ENCODE measurements at regions not wholly inside any gene's neighbourhood (a gene's known extent, or its start where the extent isn't known, plus 50 kb on each side); places are given as distances from the start of the nearest gene placed in this dataset.
"Not testable (repeated sequence)": the region's sequence is repeated elsewhere in the genome, so short reads cannot be mapped to it uniquely, and the experiment has no call there.

GRCh38 chr7:4345004-4345403 lies 337.1 kb upstream of the FOXK1 start:
- no peak overlapping the region for H3K4me3 ChIP-seq (ENCODE audit: low read depth, low read length)
- DNase-seq (ENCODE audit: low read depth) = no peak
- TF ChIP-seq CTCF (IDR thresholded peaks at IDR 0.05; ENCODE audit: low read depth, low read length) (no peak), POLR2A (IDR thresholded peaks at IDR 0.05; ENCODE audit: extremely low read depth, insufficient read length) (no peak), MAX (IDR thresholded peaks at IDR 0.05; ENCODE audit: low read depth, low read length) (no peak), MYC (IDR thresholded peaks at IDR 0.05; ENCODE audit: low read depth, low read length) (no peak)

DNA sequence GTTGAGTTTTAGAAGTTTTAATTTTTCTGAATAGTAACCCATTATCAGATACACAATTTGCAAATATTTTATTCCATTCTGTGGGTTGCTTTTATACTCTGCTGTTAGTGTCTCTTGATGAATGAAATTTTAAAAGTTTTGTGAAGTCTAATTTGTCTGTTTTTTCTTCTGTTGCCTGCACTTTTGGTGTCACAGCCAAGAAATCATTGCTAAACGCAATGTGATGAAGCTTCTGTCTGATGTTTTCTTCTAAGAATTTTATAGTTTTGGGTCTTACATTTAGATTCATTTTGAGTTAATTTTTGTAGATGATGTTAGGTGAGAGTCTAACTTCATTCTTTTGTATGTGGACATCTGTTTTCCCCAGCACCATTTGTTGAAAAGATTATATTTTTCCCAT lies 330.0 kb upstream of the FOXK1 start:
- no peak for DNase-seq (ENCODE audit: low read depth)
- H3K4me3 ChIP-seq (ENCODE audit: low read depth, low read length) = no peak overlapping the region
- TF ChIP-seq MAX (IDR thresholded peaks at IDR 0.05; ENCODE audit: low read depth, low read length) (no peak), CTCF (IDR thresholded peaks at IDR 0.05; ENCODE audit: low read depth, low read length) (no peak), POLR2A (IDR thresholded peaks at IDR 0.05; ENCODE audit: extremely low read depth, insufficient read length) (no peak), MYC (IDR thresholded peaks at IDR 0.05; ENCODE audit: low read depth, low read length) (no peak)

- TF ChIP-seq POLR2A (IDR thresholded peaks at IDR 0.05; ENCODE audit: extremely low read depth, insufficient read length) (no peak), MAX (IDR thresholded peaks at IDR 0.05; ENCODE audit: low read depth, low read length) (no peak), MYC (IDR thresholded peaks at IDR 0.05; ENCODE audit: low read depth, low read length) (no peak), CTCF (IDR thresholded peaks at IDR 0.05; ENCODE audit: low read depth, low read length) (no peak)
- no peak overlapping the region for H3K4me3 ChIP-seq (ENCODE audit: low read depth, low read length)
- DNase-seq (ENCODE audit: low read depth) = no peak
Observed at GRCh38 chr7:4361774-4362173, 320.3 kb upstream of the FOXK1 start.

DNA sequence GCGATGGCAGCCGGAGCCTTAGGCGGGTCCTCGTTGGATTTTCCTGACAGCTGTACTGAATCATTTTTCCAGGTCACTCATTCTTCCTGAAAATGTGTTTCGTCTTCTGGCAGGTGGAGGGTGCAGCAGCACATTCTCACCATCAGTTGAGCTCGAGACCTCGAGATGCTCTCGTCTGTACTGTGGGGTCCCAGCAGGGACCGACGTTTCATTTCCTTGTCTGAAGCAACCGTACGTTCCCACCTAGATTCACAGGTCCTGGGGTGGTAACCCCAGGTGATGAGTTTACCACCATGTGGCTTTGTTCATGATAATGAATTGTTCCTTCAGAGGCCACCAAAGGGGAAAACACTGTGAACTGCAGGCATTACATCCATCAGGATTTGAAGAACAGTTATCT lies 298.5 kb upstream of the FOXK1 start:
- TF ChIP-seq MAX (IDR thresholded peaks at IDR 0.05; ENCODE audit: low read depth, low read length) (no peak), CTCF (IDR thresholded peaks at IDR 0.05; ENCODE audit: low read depth, low read length) (no peak), MYC (IDR thresholded peaks at IDR 0.05; ENCODE audit: low read depth, low read length) (no peak), POLR2A (IDR thresholded peaks at IDR 0.05; ENCODE audit: extremely low read depth, insufficient read length) (no peak)
- no peak overlapping the region for H3K4me3 ChIP-seq (ENCODE audit: low read depth, low read length)
- DNase-seq (ENCODE audit: low read depth) = no peak

DNA sequence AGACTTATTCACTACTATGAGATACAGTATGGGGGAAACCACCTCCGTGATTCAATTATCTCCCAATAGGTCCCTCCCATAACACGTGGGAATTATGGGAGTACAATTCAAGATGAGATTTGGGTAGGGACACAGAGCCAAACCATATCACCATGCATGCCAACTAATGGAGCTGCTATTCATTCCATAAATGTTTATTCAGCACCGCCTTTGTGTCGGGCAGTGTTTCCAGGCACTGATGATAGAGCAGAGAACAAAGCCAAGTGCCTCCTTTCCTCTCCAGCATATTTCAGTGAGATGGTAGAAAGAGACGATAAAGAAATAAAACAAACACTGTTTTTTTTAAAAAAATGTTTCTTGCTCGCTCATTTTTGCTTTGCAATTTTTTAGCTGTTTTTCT lies 295.9 kb upstream of the FOXK1 start:
- H3K4me3 ChIP-seq (ENCODE audit: low read depth, low read length) = no peak overlapping the region
- TF ChIP-seq MAX (IDR thresholded peaks at IDR 0.05; ENCODE audit: low read depth, low read length) (no peak), CTCF (IDR thresholded peaks at IDR 0.05; ENCODE audit: low read depth, low read length) (no peak), MYC (IDR thresholded peaks at IDR 0.05; ENCODE audit: low read depth, low read length) (no peak), POLR2A (IDR thresholded peaks at IDR 0.05; ENCODE audit: extremely low read depth, insufficient read length) (no peak)
- DNase-seq (ENCODE audit: low read depth) = no peak

DNA sequence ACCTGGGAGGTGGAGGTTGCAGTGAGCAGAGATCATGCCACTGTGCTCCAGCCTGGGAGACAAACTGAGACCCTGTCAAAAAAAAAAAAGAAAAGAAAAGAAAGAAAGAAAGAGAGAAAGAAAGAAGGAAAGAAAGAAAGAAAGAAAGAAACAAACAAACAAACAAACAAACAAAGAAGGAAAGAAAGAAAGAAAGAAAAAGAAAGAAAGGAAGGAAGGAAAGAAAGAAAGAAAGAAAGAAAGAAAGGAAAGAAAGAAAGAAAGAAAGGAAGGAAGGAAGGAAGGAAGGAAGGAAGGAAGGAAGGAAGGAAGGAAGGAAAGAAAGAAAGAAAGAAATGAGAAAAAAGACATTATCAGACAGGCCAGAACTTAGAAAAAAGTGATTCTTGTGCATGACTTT lies 291.0 kb upstream of the FOXK1 start:
- not testable (repeated sequence) for DNase-seq (ENCODE audit: low read depth); H3K4me3 ChIP-seq (ENCODE audit: low read depth, low read length)

Data from NB4 (cell line).